ENCODE measurements at regions not wholly inside any gene's neighbourhood (a gene's known extent, or its start where the extent isn't known, plus 50 kb on each side); places are given as distances from the start of the nearest gene placed in this dataset.

DNA sequence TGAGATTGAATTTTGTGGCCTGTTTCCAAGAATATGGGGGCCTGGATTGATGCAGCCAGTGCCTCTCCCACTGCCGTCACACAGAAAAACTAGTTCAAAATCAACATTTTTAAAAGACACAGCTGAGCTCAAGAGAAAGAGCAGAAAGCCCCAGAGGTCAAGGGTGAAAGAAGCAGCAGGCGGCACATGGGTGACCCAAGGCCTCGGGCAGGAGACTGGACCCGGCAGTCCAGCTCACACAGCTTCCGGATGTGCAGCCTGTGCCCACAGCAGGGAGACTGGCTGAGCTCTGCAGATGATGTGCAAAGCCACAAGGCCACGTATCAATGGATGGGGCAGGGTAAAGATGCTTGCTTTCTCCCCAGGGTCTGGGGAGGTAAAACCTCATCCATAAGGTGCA, 50.4 kb upstream of the RNF32 start:
- Mint-ChIP-seq H3K4me3 (ENCODE audit: unreplicated experiment) (no peak overlapping the region), H3K27ac (ENCODE audit: low read depth, unreplicated experiment) (no peak overlapping the region), H3K27me3 (ENCODE audit: insufficient read depth, unreplicated experiment) (no peaks in the 10 kb centered on the region), H3K9me3 (ENCODE audit: unreplicated experiment) (peaks cover 23% of the 10 kb centered on the region), H3K4me1 (ENCODE audit: insufficient read depth, unreplicated experiment) (no peaks in the 10 kb centered on the region), H3K36me3 (ENCODE audit: insufficient read depth, unreplicated experiment) (no peaks in the 10 kb centered on the region)
- ChIA-PET CTCF (no interaction called here), POLR2A (no interaction called here)
- intact Hi-C loops (cut with micrococcal nuclease) = no loop called here
- DNase-seq (ENCODE audit: unreplicated experiment) = no peak
- TF ChIP-seq, protein P1, sequence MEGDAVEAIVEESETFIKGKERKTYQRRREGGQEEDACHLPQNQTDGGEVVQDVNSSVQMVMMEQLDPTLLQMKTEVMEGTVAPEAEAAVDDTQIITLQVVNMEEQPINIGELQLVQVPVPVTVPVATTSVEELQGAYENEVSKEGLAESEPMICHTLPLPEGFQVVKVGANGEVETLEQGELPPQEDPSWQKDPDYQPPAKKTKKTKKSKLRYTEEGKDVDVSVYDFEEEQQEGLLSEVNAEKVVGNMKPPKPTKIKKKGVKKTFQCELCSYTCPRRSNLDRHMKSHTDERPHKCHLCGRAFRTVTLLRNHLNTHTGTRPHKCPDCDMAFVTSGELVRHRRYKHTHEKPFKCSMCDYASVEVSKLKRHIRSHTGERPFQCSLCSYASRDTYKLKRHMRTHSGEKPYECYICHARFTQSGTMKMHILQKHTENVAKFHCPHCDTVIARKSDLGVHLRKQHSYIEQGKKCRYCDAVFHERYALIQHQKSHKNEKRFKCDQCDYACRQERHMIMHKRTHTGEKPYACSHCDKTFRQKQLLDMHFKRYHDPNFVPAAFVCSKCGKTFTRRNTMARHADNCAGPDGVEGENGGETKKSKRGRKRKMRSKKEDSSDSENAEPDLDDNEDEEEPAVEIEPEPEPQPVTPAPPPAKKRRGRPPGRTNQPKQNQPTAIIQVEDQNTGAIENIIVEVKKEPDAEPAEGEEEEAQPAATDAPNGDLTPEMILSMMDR (IDR thresholded peaks at IDR 0.05; ENCODE audit: unreplicated experiment) = no peak
- no TSS peak for BruUV-seq (replicated peaks)

DNA sequence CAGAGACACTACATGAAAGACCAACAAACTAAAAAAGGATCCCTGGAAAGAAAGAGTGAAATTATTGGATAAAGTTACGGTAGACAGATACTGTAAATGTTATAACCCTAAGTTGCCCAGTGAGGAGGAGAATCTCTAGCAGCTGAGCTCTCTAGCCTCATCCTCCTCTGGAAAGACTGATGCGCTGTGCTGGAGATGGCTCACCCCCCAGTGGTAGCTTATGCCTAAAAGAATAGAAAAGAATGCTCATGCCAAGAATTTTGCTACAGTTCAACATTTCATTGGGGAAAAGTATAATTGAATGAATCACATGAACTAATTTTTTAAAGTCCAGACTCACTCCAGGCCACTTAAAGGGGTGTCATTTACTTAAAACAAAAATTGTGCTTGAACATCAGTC, 50.8 kb upstream of the RNF32 start:
- no peak overlapping the region for H3K27ac Mint-ChIP-seq (ENCODE audit: low read depth, unreplicated experiment)
- intact Hi-C loops (cut with micrococcal nuclease) = no loop called here
- no peaks in the 10 kb centered on the region for H3K36me3 Mint-ChIP-seq (ENCODE audit: insufficient read depth, unreplicated experiment)
- no peak overlapping the region for H3K4me3 Mint-ChIP-seq (ENCODE audit: unreplicated experiment)
- TF ChIP-seq, protein P1 (IDR thresholded peaks at IDR 0.05; ENCODE audit: unreplicated experiment) = no peak
- H3K4me1 Mint-ChIP-seq (ENCODE audit: insufficient read depth, unreplicated experiment) = no peaks in the 10 kb centered on the region
- no peaks in the 10 kb centered on the region for H3K27me3 Mint-ChIP-seq (ENCODE audit: insufficient read depth, unreplicated experiment)
- DNase-seq (ENCODE audit: unreplicated experiment) = no peak
- no TSS peak for BruUV-seq (replicated peaks)
- ChIA-PET CTCF (no interaction called here), POLR2A (no interaction called here)
- peaks cover 23% of the 10 kb centered on the region for H3K9me3 Mint-ChIP-seq (ENCODE audit: unreplicated experiment)

- no peak for DNase-seq (ENCODE audit: unreplicated experiment)
- no peak overlapping the region for H3K4me3 Mint-ChIP-seq (ENCODE audit: unreplicated experiment)
- TF ChIP-seq, protein P1 (IDR thresholded peaks at IDR 0.05; ENCODE audit: unreplicated experiment) = no peak
- H3K4me1 Mint-ChIP-seq (ENCODE audit: insufficient read depth, unreplicated experiment) = no peaks in the 10 kb centered on the region
- intact Hi-C loops (cut with micrococcal nuclease) = no loop called here
- CTCF ChIA-PET = interaction anchor here (0.7 kb wide), 1 partner anchor 11 kb away, joined by 6 read pairs; no protein-coding TSS in a partner anchor
- H3K36me3 Mint-ChIP-seq (ENCODE audit: insufficient read depth, unreplicated experiment) = no peaks in the 10 kb centered on the region
- H3K9me3 Mint-ChIP-seq (ENCODE audit: unreplicated experiment) = peaks cover 15% of the 10 kb centered on the region
- H3K27ac Mint-ChIP-seq (ENCODE audit: low read depth, unreplicated experiment) = no peak overlapping the region
- POLR2A ChIA-PET = no interaction called here
- no TSS peak for BruUV-seq (replicated peaks)
- H3K27me3 Mint-ChIP-seq (ENCODE audit: insufficient read depth, unreplicated experiment) = peaks cover 6% of the 10 kb centered on the region
These were observed 54.6 kb upstream of the RNF32 start for GRCh38 chr7:156585926-156586325.

DNA sequence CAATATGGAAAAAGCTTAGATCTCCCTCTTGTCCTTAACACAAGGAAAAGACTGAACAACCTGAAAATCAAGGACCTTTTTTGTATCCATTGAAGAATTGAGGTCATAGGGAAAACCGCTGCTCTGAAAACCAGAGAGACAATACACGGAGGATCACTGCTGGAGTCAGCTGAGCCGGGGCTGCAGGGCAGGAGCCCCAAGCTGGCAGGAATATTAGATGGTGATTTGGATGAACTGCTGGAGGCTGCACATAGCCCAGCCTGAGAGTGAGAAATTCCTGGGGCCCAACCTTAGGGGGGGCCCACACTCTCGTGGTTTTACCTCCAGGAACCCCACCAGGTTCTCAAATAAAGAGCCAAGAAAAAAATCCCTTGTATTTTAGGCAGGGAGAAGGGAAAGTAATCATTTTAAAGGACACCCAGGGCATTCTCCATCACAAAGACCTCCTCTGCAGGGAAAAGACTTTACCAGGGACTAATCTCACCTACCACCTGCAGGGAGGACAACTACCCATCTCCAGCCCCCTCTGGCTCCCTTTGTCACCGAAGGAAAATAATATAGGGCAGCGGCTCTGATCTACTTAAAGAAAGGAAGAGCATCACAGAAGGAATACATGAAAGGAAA, 55.4 kb upstream of the RNF32 start:
- intact Hi-C loops (cut with micrococcal nuclease) = no loop called here
- BruUV-seq (replicated peaks) = no TSS peak
- ChIA-PET POLR2A (no interaction called here), CTCF (no interaction called here)
- TF ChIP-seq, protein P1 (IDR thresholded peaks at IDR 0.05; ENCODE audit: unreplicated experiment) = no peak
- H3K27ac Mint-ChIP-seq (ENCODE audit: low read depth, unreplicated experiment) = no peak overlapping the region
- peaks cover 12% of the 10 kb centered on the region for H3K27me3 Mint-ChIP-seq (ENCODE audit: insufficient read depth, unreplicated experiment)
- DNase-seq (ENCODE audit: unreplicated experiment) = no peak
- H3K4me3 Mint-ChIP-seq (ENCODE audit: unreplicated experiment) = no peak overlapping the region
- H3K4me1 Mint-ChIP-seq (ENCODE audit: insufficient read depth, unreplicated experiment) = no peaks in the 10 kb centered on the region
- peaks cover 15% of the 10 kb centered on the region for H3K9me3 Mint-ChIP-seq (ENCODE audit: unreplicated experiment)
- H3K36me3 Mint-ChIP-seq (ENCODE audit: insufficient read depth, unreplicated experiment) = no peaks in the 10 kb centered on the region

All from MCF 10A (cell line).